HCT116 (cell line): ENCODE measurements at regions not wholly inside any gene's neighbourhood (a gene's known extent, or its start where the extent isn't known, plus 50 kb on each side); places are given as distances from the start of the nearest gene placed in this dataset.

ENCODE experiments used
- ATAC-seq: fragments of 200-7000 bp; cut with Tn5 transposase; 2 replicates; pipeline ENCODE4 v1.9.1; 2020; ENCODE audit warnings: mild to moderate bottlenecking, moderate library complexity
- BruUV-seq: library from RNA; stranded (reverse); fragments of 400-500 nt; replicated peaks from 2 replicates; lab custom pipeline; 2021; lab: Mats Ljungman, UMichigan
- CTCF ChIA-PET: fragments of 300-600 bp; sonication (Branson Sonifier 250); formaldehyde crosslinking; loops from one replicate; lab custom pipeline; 2021; ENCODE audit warnings: antibody characterized with exemption; lab: Charles Lee
- POLR2A ChIA-PET: fragments of 300-600, 350-600 bp; sonication (Branson Sonifier 250); formaldehyde crosslinking; loops from one replicate; lab custom pipeline; 2021; ENCODE audit warnings: antibody characterized with exemption; lab: Charles Lee
- RAD21 ChIA-PET, 2 experiments: fragments of 300-600 bp; sonication (Branson Sonifier 250); formaldehyde crosslinking; loops; one replicate each; lab custom pipeline; 2023; ENCODE audit warnings: low total read pairs in 2 of 2; ENCODE audit not compliant: uncharacterized antibody in 2 of 2, unreplicated experiment in 2 of 2, low non-redundant PET in 1 of 2; lab: Charles Lee
- DNase-seq: peaks from one replicate; pipeline ENCODE4 v3.0.0-alpha.2; 2010; ENCODE audit warnings: low read depth, low spot score
- H2AFZ ChIP-seq: fragments of 200-600 bp; shearing (Covaris generic), sonication (generic); 2 replicates; pipeline ENCODE4 v1.6.1; 2017; ENCODE audit warnings: low read depth, mixed run types, mixed read lengths, antibody characterized with exemption, low read length; ENCODE audit not compliant: poor library complexity, severe bottlenecking
- H3K27ac ChIP-seq: 2 replicates; pipeline ENCODE4 v1.5.1; 2012; ENCODE audit warnings: low read depth, low read length
- H3K27me3 ChIP-seq: fragments of 200-600 bp; sonication (generic); 2 replicates; pipeline ENCODE4 v1.6.1; 2016; ENCODE audit warnings: mixed run types, low read length, mixed read lengths; ENCODE audit not compliant: insufficient read depth
- H3K36me3 ChIP-seq, 2 experiments: fragments of 200-500 bp in 1 of 2; fragments of 200-600 bp in 1 of 2; sonication (Bioruptor generic) in 1 of 2; sonication (generic) in 1 of 2; 2 replicates each; pipeline versions ENCODE4 v1.5.1 to v1.6.1; 2014 to 2016; ENCODE audit warnings: low read length in 2 of 2, inconsistent platforms in 1 of 2, mixed read lengths in 1 of 2, mixed run types in 1 of 2; ENCODE audit not compliant: insufficient read depth in 2 of 2, control insufficient read depth in 1 of 2
- H3K4me1 ChIP-seq, 2 experiments: fragments of 200-600 bp in 1 of 2; sonication (generic) in 1 of 2; 2 replicates each; pipeline versions ENCODE4 v1.5.1 to v1.6.1; 2012 to 2017; ENCODE audit warnings: low read length in 2 of 2, inconsistent platforms in 1 of 2, mild to moderate bottlenecking in 1 of 2, mixed read lengths in 1 of 2, mixed run types in 1 of 2, moderate library complexity in 1 of 2; ENCODE audit not compliant: insufficient read depth in 2 of 2, control insufficient read depth in 1 of 2
- H3K4me2 ChIP-seq: fragments of 200-600 bp; sonication (generic); 2 replicates; pipeline ENCODE4 v1.6.1; 2017; ENCODE audit warnings: mixed run types, low read length, mixed read lengths
- H3K4me3 ChIP-seq, 2 experiments: fragments of 200-600 bp in 1 of 2; sonication (generic) in 1 of 2; replicated peaks in 1 of 2; 2 replicates each; pipeline ENCODE4 v1.5.1; 2011 to 2016; ENCODE audit warnings: low read length in 2 of 2, control low read depth in 1 of 2, low read depth in 1 of 2, mild to moderate bottlenecking in 1 of 2, mixed read lengths in 1 of 2, mixed run types in 1 of 2
- H3K79me2 ChIP-seq: fragments of 200-600 bp; sonication (generic); 2 replicates; pipeline ENCODE4 v1.6.1; 2017; ENCODE audit warnings: mild to moderate bottlenecking, mixed run types, low read length, moderate library complexity, mixed read lengths; ENCODE audit not compliant: insufficient read depth
- H3K9ac ChIP-seq: fragments of 200-600 bp; sonication (generic); 2 replicates; pipeline ENCODE4 v1.6.1; 2016; ENCODE audit warnings: low read length, mixed read lengths
- H3K9me2 ChIP-seq: fragments of 200-600 bp; sonication (generic), shearing (Covaris generic); 2 replicates; pipeline ENCODE4 v1.6.1; 2017; ENCODE audit warnings: mixed run types, mild to moderate bottlenecking, moderate library complexity; ENCODE audit not compliant: insufficient read depth
- H3K9me3 ChIP-seq, 2 experiments: fragments of 200-500 bp in 1 of 2; fragments of 200-600 bp in 1 of 2; sonication (Bioruptor generic) in 1 of 2; sonication (generic) in 1 of 2; 2 replicates each; pipeline ENCODE4 v1.6.1; 2014 to 2017; ENCODE audit warnings: low read length in 2 of 2, mixed read lengths in 2 of 2, inconsistent platforms in 1 of 2, low read depth in 1 of 2, mild to moderate bottlenecking in 1 of 2, mixed run types in 1 of 2, moderate library complexity in 1 of 2; ENCODE audit not compliant: control insufficient read depth in 1 of 2, insufficient read depth in 1 of 2
- H4K20me1 ChIP-seq: fragments of 200-600 bp; sonication (generic), shearing (Covaris generic); 2 replicates; pipeline ENCODE4 v1.6.1; 2017; ENCODE audit warnings: mixed run types, mild to moderate bottlenecking, moderate library complexity; ENCODE audit not compliant: insufficient read depth
- CBX3 ChIP-seq: IDR thresholded peaks from 2 replicates; pipeline ENCODE4 v1.6.1; 2012; ENCODE audit warnings: low read depth
- CTCF ChIP-seq, 3 experiments: fragments of 200-600 bp in 1 of 3; sonication (generic) in 1 of 3; IDR thresholded peaks in 2 of 3; conservative IDR thresholded peaks in 1 of 3; 2 replicates each; pipeline ENCODE4 v1.5.1; 2012 to 2017; ENCODE audit warnings: low read depth in 2 of 3, low read length in 2 of 3, antibody characterized with exemption in 1 of 3, borderline replicate concordance in 1 of 3, control low read depth in 1 of 3, mild to moderate bottlenecking in 1 of 3, mixed read lengths in 1 of 3, mixed run types in 1 of 3, moderate library complexity in 1 of 3; ENCODE audit not compliant: insufficient read depth in 1 of 3
- EGR1 ChIP-seq: IDR thresholded peaks from 2 replicates; pipeline ENCODE4 v1.6.1; 2012; ENCODE audit warnings: low read depth
- EZH2 ChIP-seq: fragments of 200-600 bp; sonication (generic); IDR thresholded peaks from 2 replicates; pipeline ENCODE4 v1.6.1; 2017; ENCODE audit warnings: antibody characterized with exemption, mixed run types
- JUND ChIP-seq: IDR thresholded peaks from 2 replicates; pipeline ENCODE4 v1.6.1; 2012
- POLR2A ChIP-seq: IDR thresholded peaks from 2 replicates; pipeline ENCODE4 v1.7.0; 2011; ENCODE audit warnings: borderline replicate concordance; ENCODE audit not compliant: insufficient read depth, insufficient read length; ENCODE audit errors: extremely low read depth
- POLR2AphosphoS5 ChIP-seq: IDR thresholded peaks from 2 replicates; pipeline ENCODE4 v1.6.1; 2011; ENCODE audit warnings: mild to moderate bottlenecking, low read depth, low read length, moderate library complexity
- RAD21 ChIP-seq: IDR thresholded peaks from 2 replicates; pipeline ENCODE4 v1.6.1; 2012; ENCODE audit warnings: low read depth, mild to moderate bottlenecking
- SIN3A ChIP-seq: IDR thresholded peaks from 2 replicates; pipeline ENCODE4 v1.6.1; 2012; ENCODE audit warnings: low read depth
- SP1 ChIP-seq: IDR thresholded peaks from 2 replicates; pipeline ENCODE4 v1.6.1; 2012; ENCODE audit warnings: low read depth
- SRF ChIP-seq: IDR thresholded peaks from 2 replicates; pipeline ENCODE4 v1.6.1; 2012; ENCODE audit warnings: low read depth
- TCF7L2 ChIP-seq: IDR thresholded peaks from 2 replicates; pipeline ENCODE4 v1.7.0; 2011; ENCODE audit warnings: borderline replicate concordance, inconsistent platforms; ENCODE audit not compliant: insufficient read depth, insufficient read length; ENCODE audit errors: extremely low read depth
- YY1 ChIP-seq: IDR thresholded peaks from 2 replicates; pipeline ENCODE4 v1.6.1; 2011; ENCODE audit warnings: low read length, low read depth, moderate library complexity, mild to moderate bottlenecking; ENCODE audit not compliant: insufficient replicate concordance; ENCODE audit errors: extremely low read depth
- ZBTB33 ChIP-seq: IDR thresholded peaks from 2 replicates; pipeline ENCODE4 v1.6.1; 2011; ENCODE audit warnings: mild to moderate bottlenecking, low read length, moderate library complexity; ENCODE audit not compliant: insufficient replicate concordance; ENCODE audit errors: extremely low read depth
- ZFX ChIP-seq: fragments of 450-650 bp; IDR thresholded peaks from 2 replicates; pipeline ENCODE4 v1.6.1; 2017
- ZNF274 ChIP-seq: fragments of 200-500 bp; sonication (Bioruptor generic); IDR thresholded peaks from 2 replicates; pipeline ENCODE4 v1.6.1; 2014; ENCODE audit warnings: mild to moderate bottlenecking, low read depth, low read length, inconsistent platforms
- intact Hi-C: fragments of 100-400 bp; cut with micrococcal nuclease; formaldehyde crosslinking; loops from 2 replicates; pipeline ENCODE4 v1.10.0; 2022

GRCh38 chr7:15885678-15886077, 199.2 kb upstream of the MEOX2 start:
- no peaks in the 10 kb centered on the region for H3K79me2 ChIP-seq
- no peak for ATAC-seq
- DNase-seq = no peak
- H3K4me3 ChIP-seq = no peak overlapping the region
- H3K27ac ChIP-seq = no peak overlapping the region
- TF ChIP-seq ZFX (no peak), JUND (no peak), POLR2A (no peak), SRF (no peak), POLR2AphosphoS5 (no peak), SP1 (no peak), ZNF274 (no peak), EGR1 (no peak), EZH2 (no peak)
- no peak overlapping the region for H2AFZ ChIP-seq
- RAD21 ChIA-PET = no interaction called here
- no peaks in the 10 kb centered on the region for H4K20me1 ChIP-seq
- CTCF ChIA-PET = no interaction called here
- H3K9me2 ChIP-seq = no peaks in the 10 kb centered on the region
- no peak overlapping the region for H3K4me2 ChIP-seq
- no peaks in the 10 kb centered on the region for H3K36me3 ChIP-seq
- intact Hi-C loops = no loop called here
- no TSS peak for BruUV-seq
- no peaks in the 10 kb centered on the region for H3K9me3 ChIP-seq
- no peaks in the 10 kb centered on the region for H3K27me3 ChIP-seq
- H3K9ac ChIP-seq = no peak overlapping the region
- POLR2A ChIA-PET = no interaction called here
- no peaks in the 10 kb centered on the region for H3K4me1 ChIP-seq

GRCh38 chr7:15874774-15875173, 188.3 kb upstream of the MEOX2 start:
- ChIA-PET POLR2A (no interaction called here), CTCF (no interaction called here), RAD21 (no interaction called here)
- BruUV-seq = no TSS peak
- Histone ChIP-seq H2AFZ (no peak overlapping the region), H3K4me2 (no peak overlapping the region), H3K4me3 (no peak overlapping the region), H3K4me1 (no peaks in the 10 kb centered on the region), H3K9me2 (no peaks in the 10 kb centered on the region), H3K27me3 (no peaks in the 10 kb centered on the region), H3K79me2 (no peaks in the 10 kb centered on the region), H3K9me3 (no peaks in the 10 kb centered on the region), H4K20me1 (no peaks in the 10 kb centered on the region), H3K36me3 (no peaks in the 10 kb centered on the region), H3K27ac (no peak overlapping the region), H3K9ac (no peak overlapping the region)
- intact Hi-C loops = no loop called here
- ATAC-seq (no peak), DNase-seq (no peak)
- TF ChIP-seq YY1 (no peak), TCF7L2 (no peak), CBX3 (no peak), SIN3A (no peak), SRF (no peak), ZBTB33 (no peak), SP1 (no peak), POLR2A (no peak), RAD21 (no peak), CTCF (IDR thresholded peaks at IDR 0.05 in 2 of 3, conservative IDR thresholded peaks at IDR 0.05 in 1 of 3; ENCODE audit: borderline replicate concordance in 1 of 3, insufficient read depth in 1 of 3, low read depth in 2 of 3, low read length in 2 of 3) (no peak)
